Right renal pelvis (tissue), 4 donors: ENCODE measurements at regions not wholly inside any gene's neighbourhood (a gene's known extent, or its start where the extent isn't known, plus 50 kb on each side); places are given as distances from the start of the nearest gene placed in this dataset.

Source experiments
- DNase-seq, 4 donors: peaks; one replicate each; pipeline ENCODE4 v3.0.0-alpha.2; 2013; ENCODE audit warnings: low read depth in 4 of 4, low spot score in 3 of 4, missing footprints in 1 of 4

GRCh38 chr4:136471051-136471450, 1061.2 kb downstream of the PCDH18 start:
- DNase-seq, result no peak

GRCh38 chr4:136465691-136466090, 1066.6 kb downstream of the PCDH18 start:
- no peak for DNase-seq

GRCh38 chr4:136463941-136464340, 1068.4 kb downstream of the PCDH18 start:
- no peak for DNase-seq

GRCh38 chr4:136461533-136461932, 1070.8 kb downstream of the PCDH18 start:
- no peak for DNase-seq

- DNase-seq, result no peak
Observed at GRCh38 chr4:136458326-136458725, 1074.0 kb downstream of the PCDH18 start.

GRCh38 chr4:136457577-136457976, 1074.7 kb downstream of the PCDH18 start:
- no peak for DNase-seq

GRCh38 chr4:136457004-136457403, 1075.3 kb downstream of the PCDH18 start:
- no peak for DNase-seq

GRCh38 chr4:136443006-136443405, 1089.3 kb downstream of the PCDH18 start:
- no peak for DNase-seq

- no peak for DNase-seq
Observed at GRCh38 chr4:136442447-136442846, 1089.8 kb downstream of the PCDH18 start.

GRCh38 chr4:136441629-136442282, 1090.5 kb downstream of the PCDH18 start:
- DNase-seq, result no peak

- no peak for DNase-seq
Observed at GRCh38 chr4:136438645-136439044, 1093.6 kb downstream of the PCDH18 start.

- DNase-seq, result no peak
Observed at GRCh38 chr4:136424052-136424451, 1108.2 kb downstream of the PCDH18 start.

GRCh38 chr4:136414981-136415380, 1117.3 kb downstream of the PCDH18 start:
- no peak for DNase-seq

- DNase-seq, result no peak
Observed at GRCh38 chr4:136412708-136413107, 1119.6 kb downstream of the PCDH18 start.

- no peak for DNase-seq
Observed at GRCh38 chr4:136400829-136401228, 1131.5 kb downstream of the PCDH18 start.

GRCh38 chr4:136395212-136395722, 1137.0 kb downstream of the PCDH18 start:
- DNase-seq, result no peak

GRCh38 chr4:136392576-136392975, 1139.7 kb downstream of the PCDH18 start:
- DNase-seq, result no peak

- DNase-seq, result no peak
Observed at GRCh38 chr4:136390824-136391223, 1141.5 kb downstream of the PCDH18 start.

- no peak for DNase-seq
Observed at GRCh38 chr4:136383082-136383481, 1149.2 kb downstream of the PCDH18 start.

- no peak for DNase-seq
Observed at GRCh38 chr4:136371231-136371630, 1161.1 kb downstream of the PCDH18 start.

- DNase-seq, result no peak
Observed at GRCh38 chr4:136369073-136369472, 1163.2 kb downstream of the PCDH18 start.

GRCh38 chr4:136357556-136357955, 1174.7 kb downstream of the PCDH18 start:
- no peak for DNase-seq

- DNase-seq, result no peak
Observed at GRCh38 chr4:136355970-136356369, 1176.3 kb downstream of the PCDH18 start.
